Astrocyte of the cerebellum (primary cell): ENCODE measurements at regions not wholly inside any gene's neighbourhood (a gene's known extent, or its start where the extent isn't known, plus 50 kb on each side); places are given as distances from the start of the nearest gene placed in this dataset.

Source experiments
- DNase-seq: peaks from one replicate; pipeline ENCODE4 v3.0.0-alpha.2; 2011; ENCODE audit warnings: low read depth
- H3K4me3 ChIP-seq: 2 replicates; pipeline ENCODE4 v1.5.1; 2011; ENCODE audit warnings: mild to moderate bottlenecking, low read depth, low read length, moderate library complexity
- CTCF ChIP-seq: IDR thresholded peaks from 2 replicates; pipeline ENCODE4 v1.5.1; 2012; ENCODE audit warnings: low read length, low read depth, moderate library complexity, mild to moderate bottlenecking; ENCODE audit errors: missing control alignments
- in situ Hi-C: cut with HindIII; loops from 2 replicates; pipeline ENCODE4 v1.10.0; 2017; ENCODE audit warnings: low sequenced_read_pairs

- in situ Hi-C loops: no loop called here
Measured at GRCh38 chr16:6946106-6946505, 386.5 kb upstream of the RBFOX1 start.

GRCh38 chr16:6940968-6941367 lies 391.7 kb upstream of the RBFOX1 start:
- in situ Hi-C loops: no loop called here

More at GRCh38 chr16:6946106-6946505, 386.5 kb upstream of the RBFOX1 start:
- TF ChIP-seq CTCF: no peak
- DNase-seq: no peak
- no peak overlapping the region for H3K4me3 ChIP-seq

GRCh38 chr16:6937641-6938040 lies 395.0 kb upstream of the RBFOX1 start:
- no peak for TF ChIP-seq CTCF
- in situ Hi-C loops: no loop called here
- no peak for DNase-seq
- H3K4me3 ChIP-seq: no peak overlapping the region

More at GRCh38 chr16:6940968-6941367, 391.7 kb upstream of the RBFOX1 start:
- no peak overlapping the region for H3K4me3 ChIP-seq
- DNase-seq: no peak
- no peak for TF ChIP-seq CTCF

- in situ Hi-C loops: no loop called here
- no peak for DNase-seq
- no peak for TF ChIP-seq CTCF
- H3K4me3 ChIP-seq: no peak overlapping the region
Measured at GRCh38 chr16:6932871-6933385, 399.7 kb upstream of the RBFOX1 start.

GRCh38 chr16:6929868-6930267 lies 402.8 kb upstream of the RBFOX1 start:
- TF ChIP-seq CTCF: no peak
- DNase-seq: no peak

GRCh38 chr16:6926762-6927161 lies 405.9 kb upstream of the RBFOX1 start:
- H3K4me3 ChIP-seq: no peak overlapping the region
- in situ Hi-C loops: no loop called here
- DNase-seq: no peak
- no peak for TF ChIP-seq CTCF

More at GRCh38 chr16:6929868-6930267, 402.8 kb upstream of the RBFOX1 start:
- in situ Hi-C loops: no loop called here
- H3K4me3 ChIP-seq: no peak overlapping the region
